ENCODE measurements at regions not wholly inside any gene's neighbourhood (a gene's known extent, or its start where the extent isn't known, plus 50 kb on each side); places are given as distances from the start of the nearest gene placed in this dataset.

GRCh38 chr3:38992117-38992760, 59.5 kb downstream of the SCN11A start:
- TF ChIP-seq CTCF (conservative IDR thresholded peaks at IDR 0.05; ENCODE audit: low read depth, low read length), result no peak
- Histone ChIP-seq H3K4me2 (no peak overlapping the region), H3K79me2 (ENCODE audit: insufficient read depth, low read depth) (no peaks in the 10 kb centered on the region), H3K4me1 (ENCODE audit: low read depth, poor library complexity, severe bottlenecking) (no peaks in the 10 kb centered on the region), H3K9ac (no peak overlapping the region), H3K36me3 (ENCODE audit: insufficient read depth) (no peaks in the 10 kb centered on the region), H2AFZ (ENCODE audit: low read depth) (no peak overlapping the region), H3K27ac (no peak overlapping the region), H3K27me3 (ENCODE audit: insufficient read depth, low read depth) (no peaks in the 10 kb centered on the region), H4K20me1 (ENCODE audit: insufficient read depth) (no peaks in the 10 kb centered on the region), H3K4me3 (IDR thresholded peaks at IDR 0.05; ENCODE audit: insufficient read depth, low read depth, low read length) (no peak overlapping the region)

- TF ChIP-seq CTCF (conservative IDR thresholded peaks at IDR 0.05; ENCODE audit: low read depth, low read length), result no peak
- Histone ChIP-seq H2AFZ (ENCODE audit: low read depth) (no peak overlapping the region), H3K27me3 (ENCODE audit: insufficient read depth, low read depth) (no peaks in the 10 kb centered on the region), H4K20me1 (ENCODE audit: insufficient read depth) (no peaks in the 10 kb centered on the region), H3K4me3 (IDR thresholded peaks at IDR 0.05; ENCODE audit: insufficient read depth, low read depth, low read length) (no peak overlapping the region), H3K79me2 (ENCODE audit: insufficient read depth, low read depth) (no peaks in the 10 kb centered on the region), H3K4me1 (ENCODE audit: low read depth, poor library complexity, severe bottlenecking) (no peaks in the 10 kb centered on the region), H3K36me3 (ENCODE audit: insufficient read depth) (no peaks in the 10 kb centered on the region), H3K4me2 (no peak overlapping the region), H3K27ac (no peak overlapping the region), H3K9ac (no peak overlapping the region)
Measured at GRCh38 chr3:38990621-38991020, 61.1 kb downstream of the SCN11A start.

- Histone ChIP-seq H3K27me3 (ENCODE audit: insufficient read depth, low read depth) (no peaks in the 10 kb centered on the region), H2AFZ (ENCODE audit: low read depth) (no peak overlapping the region)
- TF ChIP-seq CTCF (conservative IDR thresholded peaks at IDR 0.05; ENCODE audit: low read depth, low read length), result no peak
Measured at GRCh38 chr3:38989917-38990510, 61.7 kb downstream of the SCN11A start.

GRCh38 chr3:38988955-38989354, 62.8 kb downstream of the SCN11A start:
- H3K4me2 ChIP-seq, result no peak overlapping the region
- no peaks in the 10 kb centered on the region for H4K20me1 ChIP-seq (ENCODE audit: insufficient read depth)
- H3K27me3 ChIP-seq (ENCODE audit: insufficient read depth, low read depth), result no peaks in the 10 kb centered on the region
- no peaks in the 10 kb centered on the region for H3K79me2 ChIP-seq (ENCODE audit: insufficient read depth, low read depth)
- H3K4me3 ChIP-seq (IDR thresholded peaks at IDR 0.05; ENCODE audit: insufficient read depth, low read depth, low read length), result no peak overlapping the region
- H2AFZ ChIP-seq (ENCODE audit: low read depth), result no peak overlapping the region
- no peaks in the 10 kb centered on the region for H3K4me1 ChIP-seq (ENCODE audit: low read depth, poor library complexity, severe bottlenecking)
- no peak for TF ChIP-seq CTCF (conservative IDR thresholded peaks at IDR 0.05; ENCODE audit: low read depth, low read length)
- H3K9ac ChIP-seq, result no peak overlapping the region
- no peak overlapping the region for H3K27ac ChIP-seq
- H3K36me3 ChIP-seq (ENCODE audit: insufficient read depth), result no peaks in the 10 kb centered on the region

More at GRCh38 chr3:38989917-38990510, 61.7 kb downstream of the SCN11A start:
- Histone ChIP-seq H3K4me1 (ENCODE audit: low read depth, poor library complexity, severe bottlenecking) (no peaks in the 10 kb centered on the region), H4K20me1 (ENCODE audit: insufficient read depth) (no peaks in the 10 kb centered on the region), H3K9ac (no peak overlapping the region), H3K27ac (no peak overlapping the region), H3K79me2 (ENCODE audit: insufficient read depth, low read depth) (no peaks in the 10 kb centered on the region), H3K4me3 (IDR thresholded peaks at IDR 0.05; ENCODE audit: insufficient read depth, low read depth, low read length) (no peak overlapping the region), H3K36me3 (ENCODE audit: insufficient read depth) (no peaks in the 10 kb centered on the region), H3K4me2 (no peak overlapping the region)
